ENCODE measurements at regions not wholly inside any gene's neighbourhood (a gene's known extent, or its start where the extent isn't known, plus 50 kb on each side); places are given as distances from the start of the nearest gene placed in this dataset.

DNA sequence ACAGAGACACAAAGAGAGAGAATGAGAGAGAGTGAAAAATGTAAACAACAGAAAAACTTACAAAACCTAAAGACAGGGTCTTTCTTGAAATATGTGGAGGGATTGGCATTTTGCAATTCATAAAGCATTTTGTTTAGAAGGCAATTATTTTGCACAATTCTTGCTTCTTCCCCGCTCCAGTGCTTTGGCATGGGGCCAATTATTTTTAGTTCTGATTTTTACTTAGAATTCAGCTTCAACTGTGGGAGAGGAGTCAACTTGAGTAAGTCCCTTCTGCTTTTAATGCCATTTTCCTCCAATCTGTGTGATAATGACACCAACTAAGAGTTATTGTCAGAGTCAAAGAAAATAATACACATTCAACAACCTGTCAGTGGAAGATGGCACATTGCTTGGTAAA, 1051.9 kb downstream of the NLGN4X start:
- TF ChIP-seq, protein P1, sequence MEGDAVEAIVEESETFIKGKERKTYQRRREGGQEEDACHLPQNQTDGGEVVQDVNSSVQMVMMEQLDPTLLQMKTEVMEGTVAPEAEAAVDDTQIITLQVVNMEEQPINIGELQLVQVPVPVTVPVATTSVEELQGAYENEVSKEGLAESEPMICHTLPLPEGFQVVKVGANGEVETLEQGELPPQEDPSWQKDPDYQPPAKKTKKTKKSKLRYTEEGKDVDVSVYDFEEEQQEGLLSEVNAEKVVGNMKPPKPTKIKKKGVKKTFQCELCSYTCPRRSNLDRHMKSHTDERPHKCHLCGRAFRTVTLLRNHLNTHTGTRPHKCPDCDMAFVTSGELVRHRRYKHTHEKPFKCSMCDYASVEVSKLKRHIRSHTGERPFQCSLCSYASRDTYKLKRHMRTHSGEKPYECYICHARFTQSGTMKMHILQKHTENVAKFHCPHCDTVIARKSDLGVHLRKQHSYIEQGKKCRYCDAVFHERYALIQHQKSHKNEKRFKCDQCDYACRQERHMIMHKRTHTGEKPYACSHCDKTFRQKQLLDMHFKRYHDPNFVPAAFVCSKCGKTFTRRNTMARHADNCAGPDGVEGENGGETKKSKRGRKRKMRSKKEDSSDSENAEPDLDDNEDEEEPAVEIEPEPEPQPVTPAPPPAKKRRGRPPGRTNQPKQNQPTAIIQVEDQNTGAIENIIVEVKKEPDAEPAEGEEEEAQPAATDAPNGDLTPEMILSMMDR (conservative IDR thresholded peaks at IDR 0.05; ENCODE audit: low read length): no peak
- no peak for TF ChIP-seq EZH2phosphoT487 (IDR thresholded peaks at IDR 0.05; ENCODE audit: borderline replicate concordance)

All from Loucy (cell line).